ENCODE measurements at regions not wholly inside any gene's neighbourhood (a gene's known extent, or its start where the extent isn't known, plus 50 kb on each side); places are given as distances from the start of the nearest gene placed in this dataset.

GRCh38 chr11:95678988-95679387, 110.6 kb downstream of the FAM76B start (continued):
- TF ChIP-seq REST (IDR thresholded peaks at IDR 0.05; ENCODE audit: low read depth, low read length) = no peak
- TF ChIP-seq RAD21 (IDR thresholded peaks at IDR 0.05; ENCODE audit: low read length) = no peak
- no peak for TF ChIP-seq MAX (IDR thresholded peaks at IDR 0.05; ENCODE audit: low read depth)
- no peak for TF ChIP-seq RFX5 (IDR thresholded peaks at IDR 0.05; ENCODE audit: low read length)
- no peak for TF ChIP-seq SMC3 (IDR thresholded peaks at IDR 0.05; ENCODE audit: low read depth, low read length)

DNA sequence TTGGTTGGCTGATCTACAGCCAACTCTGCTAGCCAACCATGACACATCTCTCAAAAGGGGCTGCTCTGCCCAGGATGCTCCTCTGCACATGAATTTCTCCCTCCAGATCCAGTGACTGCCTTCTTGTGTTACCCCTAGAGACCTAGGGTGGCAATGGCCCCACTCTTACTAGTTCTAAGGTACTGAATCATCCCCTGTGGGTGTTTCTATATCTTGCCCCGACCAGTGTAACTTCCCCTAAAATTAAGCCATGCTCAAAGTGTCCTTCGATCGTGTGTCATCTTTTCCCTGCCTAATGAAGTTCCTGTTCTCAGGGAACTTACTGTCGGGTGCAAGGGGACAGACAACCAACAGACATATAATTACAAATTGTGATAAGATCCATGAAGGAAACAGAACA, 113.3 kb downstream of the FAM76B start:
- no peak overlapping the region for H2AFZ ChIP-seq (ENCODE audit: low read depth)
- H3K27ac ChIP-seq (ENCODE audit: low read depth in 2 of 2, low read length in 1 of 2) = no peak overlapping the region
- H4K20me1 ChIP-seq (ENCODE audit: insufficient read depth) = no peaks in the 10 kb centered on the region
- no peak for DNase-seq
- no peaks in the 10 kb centered on the region for H3F3A ChIP-seq (replicated peaks; ENCODE audit: insufficient read depth)
- no peak overlapping the region for H3K4me2 ChIP-seq
- TF ChIP-seq YY1 (IDR thresholded peaks at IDR 0.05; ENCODE audit: low read depth) = no peak
- TF ChIP-seq, protein P1, sequence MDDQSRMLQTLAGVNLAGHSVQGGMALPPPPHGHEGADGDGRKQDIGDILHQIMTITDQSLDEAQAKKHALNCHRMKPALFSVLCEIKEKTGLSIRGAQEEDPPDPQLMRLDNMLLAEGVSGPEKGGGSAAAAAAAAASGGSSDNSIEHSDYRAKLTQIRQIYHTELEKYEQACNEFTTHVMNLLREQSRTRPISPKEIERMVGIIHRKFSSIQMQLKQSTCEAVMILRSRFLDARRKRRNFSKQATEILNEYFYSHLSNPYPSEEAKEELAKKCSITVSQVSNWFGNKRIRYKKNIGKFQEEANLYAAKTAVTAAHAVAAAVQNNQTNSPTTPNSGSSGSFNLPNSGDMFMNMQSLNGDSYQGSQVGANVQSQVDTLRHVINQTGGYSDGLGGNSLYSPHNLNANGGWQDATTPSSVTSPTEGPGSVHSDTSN (IDR thresholded peaks at IDR 0.05) = no peak
- no peak for TF ChIP-seq GABPA (IDR thresholded peaks at IDR 0.05; ENCODE audit: low read depth)
- TF ChIP-seq TCF12 (IDR thresholded peaks at IDR 0.05) = no peak
- no peak for TF ChIP-seq IRF3 (IDR thresholded peaks at IDR 0.05; ENCODE audit: low read depth, low read length)
- no peaks in the 10 kb centered on the region for H3K9me2 ChIP-seq
- 59% methylated on average over 4 of the region's 4 CpGs for WGBS (ENCODE audit: low lambda C conversion rate)
- H3K79me2 ChIP-seq (ENCODE audit: insufficient read depth) = no peaks in the 10 kb centered on the region
- 0 out of 2 replicates have a peak, but pooled peaks cover 4% of the 10 kb centered on the region for H3K27me3 ChIP-seq (ENCODE audit: insufficient read depth)
- H3K9me3 ChIP-seq = no peaks in the 10 kb centered on the region
- CTCF ChIA-PET = no interaction called here
- no peaks in the 10 kb centered on the region for H3K36me3 ChIP-seq (replicated peaks in 1 of 2; ENCODE audit: control insufficient read depth in 1 of 2, insufficient read depth in 2 of 2, low read length in 1 of 2)
- no peak overlapping the region for H3K9ac ChIP-seq
- H3K4me3 ChIP-seq (ENCODE audit: low read depth in 2 of 2, low read length in 1 of 2) = no peak overlapping the region
- POLR2A ChIA-PET = no interaction called here
- H3K4me1 ChIP-seq (ENCODE audit: control insufficient read depth in 1 of 2, insufficient read depth in 2 of 2, low read depth in 1 of 2, low read length in 1 of 2) = no peaks in the 10 kb centered on the region

- Histone ChIP-seq H2AFZ (ENCODE audit: low read depth) (no peak overlapping the region), H3K27ac (ENCODE audit: low read depth in 2 of 2, low read length in 1 of 2) (no peak overlapping the region), H4K20me1 (ENCODE audit: insufficient read depth) (no peaks in the 10 kb centered on the region), H3K27me3 (ENCODE audit: insufficient read depth) (0 out of 2 replicates have a peak, but pooled peaks cover 4% of the 10 kb centered on the region), H3K9me3 (no peaks in the 10 kb centered on the region), H3K9me2 (no peaks in the 10 kb centered on the region), H3K9ac (no peak overlapping the region), H3F3A (replicated peaks; ENCODE audit: insufficient read depth) (no peaks in the 10 kb centered on the region), H3K4me2 (no peak overlapping the region), H3K36me3 (replicated peaks in 1 of 2; ENCODE audit: control insufficient read depth in 1 of 2, insufficient read depth in 2 of 2, low read length in 1 of 2) (no peaks in the 10 kb centered on the region), H3K79me2 (ENCODE audit: insufficient read depth) (no peaks in the 10 kb centered on the region), H3K4me3 (ENCODE audit: low read depth in 2 of 2, low read length in 1 of 2) (no peak overlapping the region), H3K4me1 (ENCODE audit: control insufficient read depth in 1 of 2, insufficient read depth in 2 of 2, low read depth in 1 of 2, low read length in 1 of 2) (no peaks in the 10 kb centered on the region)
- 44% methylated on average over 2 of the region's 2 CpGs for WGBS (ENCODE audit: low lambda C conversion rate)
- TF ChIP-seq RAD21 (IDR thresholded peaks at IDR 0.05; ENCODE audit: low read length) (no peak), SMC3 (IDR thresholded peaks at IDR 0.05; ENCODE audit: low read depth, low read length) (no peak), EP300 (IDR thresholded peaks at IDR 0.05; ENCODE audit: borderline replicate concordance in 1 of 2, low read depth in 1 of 2, low read length in 1 of 2) (no peak), MEF2A (IDR thresholded peaks at IDR 0.05; ENCODE audit: borderline replicate concordance, low read depth) (no peak), NFIC (IDR thresholded peaks at IDR 0.05; ENCODE audit: borderline replicate concordance) (no peak)
- TF ChIP-seq, protein P2, sequence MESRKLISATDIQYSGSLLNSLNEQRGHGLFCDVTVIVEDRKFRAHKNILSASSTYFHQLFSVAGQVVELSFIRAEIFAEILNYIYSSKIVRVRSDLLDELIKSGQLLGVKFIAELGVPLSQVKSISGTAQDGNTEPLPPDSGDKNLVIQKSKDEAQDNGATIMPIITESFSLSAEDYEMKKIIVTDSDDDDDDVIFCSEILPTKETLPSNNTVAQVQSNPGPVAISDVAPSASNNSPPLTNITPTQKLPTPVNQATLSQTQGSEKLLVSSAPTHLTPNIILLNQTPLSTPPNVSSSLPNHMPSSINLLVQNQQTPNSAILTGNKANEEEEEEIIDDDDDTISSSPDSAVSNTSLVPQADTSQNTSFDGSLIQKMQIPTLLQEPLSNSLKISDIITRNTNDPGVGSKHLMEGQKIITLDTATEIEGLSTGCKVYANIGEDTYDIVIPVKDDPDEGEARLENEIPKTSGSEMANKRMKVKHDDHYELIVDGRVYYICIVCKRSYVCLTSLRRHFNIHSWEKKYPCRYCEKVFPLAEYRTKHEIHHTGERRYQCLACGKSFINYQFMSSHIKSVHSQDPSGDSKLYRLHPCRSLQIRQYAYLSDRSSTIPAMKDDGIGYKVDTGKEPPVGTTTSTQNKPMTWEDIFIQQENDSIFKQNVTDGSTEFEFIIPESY (IDR thresholded peaks at IDR 0.05; ENCODE audit: borderline replicate concordance, low read depth) = no peak
- no peak for DNase-seq
- ChIA-PET CTCF (no interaction called here), POLR2A (no interaction called here)
These were observed 114.0 kb downstream of the FAM76B start for GRCh38 chr11:95675585-95675984.
